GM18520 (cell line): ENCODE measurements at regions not wholly inside any gene's neighbourhood (a gene's known extent, or its start where the extent isn't known, plus 50 kb on each side); places are given as distances from the start of the nearest gene placed in this dataset.
"Not testable (repeated sequence)": the region's sequence is repeated elsewhere in the genome, so short reads cannot be mapped to it uniquely, and the experiment has no call there.

Source experiments
- ATAC-seq: cut with Tn5 transposase; IDR thresholded peaks from one replicate; pipeline ENCODE4 v1.9.1; 2021; ENCODE audit not compliant: unreplicated experiment

GRCh38 chr20:52340036-52340634 lies 148.6 kb upstream of the ZFP64 start:
- ATAC-seq: no peak

GRCh38 chr20:52332649-52333250 lies 141.2 kb upstream of the ZFP64 start:
- no peak for ATAC-seq

- ATAC-seq: no peak
Measured at GRCh38 chr20:52332230-52332629, 140.7 kb upstream of the ZFP64 start.

GRCh38 chr20:52331655-52332054 lies 140.1 kb upstream of the ZFP64 start:
- no peak for ATAC-seq

GRCh38 chr20:52321396-52321795 lies 129.8 kb upstream of the ZFP64 start:
- ATAC-seq: no peak

GRCh38 chr20:52318651-52319050 lies 127.1 kb upstream of the ZFP64 start:
- no peak for ATAC-seq

GRCh38 chr20:52313341-52313963 lies 121.9 kb upstream of the ZFP64 start:
- no peak for ATAC-seq

- no peak for ATAC-seq
Measured at GRCh38 chr20:52312132-52312729, 120.7 kb upstream of the ZFP64 start.

GRCh38 chr20:52311209-52311794 lies 119.7 kb upstream of the ZFP64 start:
- ATAC-seq: no peak

GRCh38 chr20:52309181-52309580 lies 117.6 kb upstream of the ZFP64 start:
- ATAC-seq: no peak

GRCh38 chr20:52306477-52306876 lies 114.9 kb upstream of the ZFP64 start:
- ATAC-seq: no peak

- ATAC-seq: no peak
Measured at GRCh38 chr20:52305858-52306257, 114.3 kb upstream of the ZFP64 start.

GRCh38 chr20:52305024-52305645 lies 113.6 kb upstream of the ZFP64 start:
- ATAC-seq: no peak

- no peak for ATAC-seq
Measured at GRCh38 chr20:52303281-52303950, 111.8 kb upstream of the ZFP64 start.

- no peak for ATAC-seq
Measured at GRCh38 chr20:52302736-52303135, 111.2 kb upstream of the ZFP64 start.

- ATAC-seq: not testable (repeated sequence)
Measured at GRCh38 chr20:52302051-52302450, 110.5 kb upstream of the ZFP64 start.

- ATAC-seq: no peak
Measured at GRCh38 chr20:52295556-52295955, 104.0 kb upstream of the ZFP64 start.

GRCh38 chr20:52294106-52294628 lies 102.6 kb upstream of the ZFP64 start:
- ATAC-seq: no peak

GRCh38 chr20:52291109-52291508 lies 99.5 kb upstream of the ZFP64 start:
- ATAC-seq: no peak

GRCh38 chr20:52290569-52290968 lies 99.0 kb upstream of the ZFP64 start:
- ATAC-seq: no peak
